Heart right ventricle (tissue), 16 donors: ENCODE measurements at regions not wholly inside any gene's neighbourhood (a gene's known extent, or its start where the extent isn't known, plus 50 kb on each side); places are given as distances from the start of the nearest gene placed in this dataset.
"Not testable (repeated sequence)": the region's sequence is repeated elsewhere in the genome, so short reads cannot be mapped to it uniquely, and the experiment has no call there.

Experiments used
- ATAC-seq, 8 donors: fragments of 200-7000 bp; cut with Tn5 transposase; one replicate each; pipeline ENCODE4 v1.9.1; 2020; ENCODE audit warnings: mild to moderate bottlenecking in 8 of 8, moderate library complexity in 8 of 8, moderate number of reproducible peaks in 1 of 8
- DNase-seq, 2 donors: peaks; one replicate each; pipeline ENCODE4 v3.0.0-alpha.2; 2020
- H3K27ac ChIP-seq, 10 donors: fragments of 200-600 bp; sonication (generic) in 2 of 10; one replicate each; pipeline versions ENCODE4 v1.5.0 to v1.8.0; 2020 to 2022; ENCODE audit warnings: mild to moderate bottlenecking in 3 of 10
- H3K27me3 ChIP-seq, 7 donors: fragments of 200-600 bp; one replicate each; pipeline ENCODE4 v1.8.0; 2021 to 2022; ENCODE audit warnings: mild to moderate bottlenecking in 2 of 7
- H3K36me3 ChIP-seq, 9 donors: fragments of 200-600 bp; sonication (generic) in 1 of 9; one replicate each; pipeline versions ENCODE4 v1.5.0 to v1.8.0; 2020 to 2022; ENCODE audit warnings: mild to moderate bottlenecking in 2 of 9
- H3K4me1 ChIP-seq, 9 donors: fragments of 200-600 bp; sonication (generic) in 1 of 9; one replicate each; pipeline versions ENCODE4 v1.5.0 to v1.8.0; 2020 to 2022; ENCODE audit warnings: mild to moderate bottlenecking in 4 of 9
- H3K4me3 ChIP-seq, 10 donors: fragments of 200-600 bp; sonication (generic) in 2 of 10; one replicate each; pipeline versions ENCODE4 v1.5.0 to v1.8.0; 2020 to 2022; ENCODE audit warnings: mild to moderate bottlenecking in 7 of 10, moderate library complexity in 2 of 10
- H3K9me3 ChIP-seq, 11 donors: fragments of 200-600 bp in 10 of 11; sonication (generic) in 2 of 11; one replicate each; pipeline versions ENCODE4 v1.5.0 to v1.8.0; 2013 to 2022; ENCODE audit warnings: mild to moderate bottlenecking in 2 of 11, control low read depth in 1 of 11, moderate library complexity in 1 of 11
- WGBS, 2 donors: extraction: QIAGEN DNeasy Blood & Tissue Kit; methylation state at CpG; one replicate each; pipeline ENCODE4 v1.1.7; 2013; ENCODE audit warnings: inconsistent platforms in 1 of 2; 5-methylcytosine and 5-hydroxymethylcytosine counted together
- intact Hi-C, 10 donors: fragments of 100-400 bp; cut with DNase I; formaldehyde crosslinking; loops; one replicate each; pipeline versions ENCODE4 v1.11.1 to v1.14.2; 2022
- TF ChIP-seq, protein P1 (sequence below), 9 donors: fragments of 200-600 bp; sonication (generic) in 2 of 9; IDR thresholded peaks; one replicate each; pipeline versions ENCODE4 v1.5.0 to v1.8.0; 2021 to 2022; ENCODE audit warnings: antibody characterized with exemption in 9 of 9, mild to moderate bottlenecking in 5 of 9, moderate library complexity in 1 of 9
- donor health status: Arrhythmogenic right ventricular cardiomyopathy.
- donor health status: ischemic (EF 13 %, LVEDD 7.1; RV severe dilation, severe dysfunction).
- donor health status: healthy with polysubstance abuse.
- donor health status: DM: no; HTN: yes; CAD: no.
- donor health status: DM: no; HTN: no; CAD: no.
- donor health status: ischemic (EF 25% LVEDD 6.9; RV normal size, moderate dysfunction).
- donor health status: ischemic (EF 25% LVEDD 5.7; RV mildly dilated, moderate dysfunction).
- donor health status: healthy.
- donor health status: DM: yes; HTN: yes; CAD: no.
- donor health status: Ischemic cardiomyopathy.
- donor health status: ischemic (EF 35%, LVEDD 5.7; RV mildly dilated, moderate dysfunction).
- donor health status: nonischemic (EF 11% LVEDD 7.7; RV severe dilation, severe dysfunction).
- donor health status: DM: yes; HTN: yes; CAD: no.
- donor health status: PGD.
- donor health status: ischemic (EF 29% LVEDD 5.4; RV normal size, mild dysfunction).
- donor health status: nonischemic (EF 23%, LVEDD 6.1; RV moderate dilation, normal function).

GRCh38 chr12:95380997-95381786, 92.8 kb upstream of the METAP2 start:
- H3K9me3 ChIP-seq, result no peaks in the 10 kb centered on the region
- H3K4me1 ChIP-seq, result peaks cover 3 to 26% (median 13%) of the 10 kb centered on the region in 9 donors
- no peaks in the 10 kb centered on the region for H3K36me3 ChIP-seq
- ATAC-seq (no peak), DNase-seq (no peak)
- TF ChIP-seq, protein P1, sequence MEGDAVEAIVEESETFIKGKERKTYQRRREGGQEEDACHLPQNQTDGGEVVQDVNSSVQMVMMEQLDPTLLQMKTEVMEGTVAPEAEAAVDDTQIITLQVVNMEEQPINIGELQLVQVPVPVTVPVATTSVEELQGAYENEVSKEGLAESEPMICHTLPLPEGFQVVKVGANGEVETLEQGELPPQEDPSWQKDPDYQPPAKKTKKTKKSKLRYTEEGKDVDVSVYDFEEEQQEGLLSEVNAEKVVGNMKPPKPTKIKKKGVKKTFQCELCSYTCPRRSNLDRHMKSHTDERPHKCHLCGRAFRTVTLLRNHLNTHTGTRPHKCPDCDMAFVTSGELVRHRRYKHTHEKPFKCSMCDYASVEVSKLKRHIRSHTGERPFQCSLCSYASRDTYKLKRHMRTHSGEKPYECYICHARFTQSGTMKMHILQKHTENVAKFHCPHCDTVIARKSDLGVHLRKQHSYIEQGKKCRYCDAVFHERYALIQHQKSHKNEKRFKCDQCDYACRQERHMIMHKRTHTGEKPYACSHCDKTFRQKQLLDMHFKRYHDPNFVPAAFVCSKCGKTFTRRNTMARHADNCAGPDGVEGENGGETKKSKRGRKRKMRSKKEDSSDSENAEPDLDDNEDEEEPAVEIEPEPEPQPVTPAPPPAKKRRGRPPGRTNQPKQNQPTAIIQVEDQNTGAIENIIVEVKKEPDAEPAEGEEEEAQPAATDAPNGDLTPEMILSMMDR (IDR thresholded peaks at IDR 0.05), result no peak
- WGBS, 2 donors, result 75 to 76% methylated on average over 5 of the region's 5 CpGs
- intact Hi-C loops, result loop anchor here in 1 of 10 donors (10.0 kb wide), 1 partner anchor 94 kb away; the partner anchor contains the start of gene METAP2
- no peak overlapping the region for H3K27ac ChIP-seq
- no peak overlapping the region for H3K4me3 ChIP-seq
- no peaks in the 10 kb centered on the region for H3K27me3 ChIP-seq

GRCh38 chr12:95383920-95384319, 90.0 kb upstream of the METAP2 start:
- not testable (repeated sequence) for H3K9me3 ChIP-seq, H3K27me3 ChIP-seq, H3K36me3 ChIP-seq
- ATAC-seq, result peak in 2 of 8 donors; percentile 21 to 38
- H3K27ac ChIP-seq, result peak overlapping the region in 4 of 10 donors; percentile 14 to 40 (median 35)
- intact Hi-C loops, result loop anchor here in 1 of 10 donors (10.0 kb wide), 1 partner anchor 91 kb away; the partner anchor contains the start of gene METAP2
- TF ChIP-seq, protein P1 (IDR thresholded peaks at IDR 0.05), result peak in 1 of 9 donors; percentile 17
- 48 to 54% methylated on average over 8 of the region's 8 CpGs for WGBS, 2 donors
- peaks cover 3 to 28% (median 13%) of the 10 kb centered on the region in 9 donors for H3K4me1 ChIP-seq
- H3K4me3 ChIP-seq, result peak overlapping the region in 4 of 10 donors; percentile 11 to 19 (median 14)
- DNase-seq, result peak in 1 of 2 donors; percentile 13

GRCh38 chr12:95384785-95385184, 89.2 kb upstream of the METAP2 start:
- 87 to 90% methylated on average over 5 of the region's 5 CpGs for WGBS, 2 donors
- Histone ChIP-seq H3K27ac (peak overlapping the region; percentile 65 to 86 (median 76)), H3K4me1 (peaks cover 3 to 28% (median 13%) of the 10 kb centered on the region in 9 donors), H3K36me3 (no peaks in the 10 kb centered on the region), H3K27me3 (no peaks in the 10 kb centered on the region), H3K9me3 (no peaks in the 10 kb centered on the region), H3K4me3 (peak overlapping the region in 3 of 10 donors; percentile 44 to 57 (median 46))
- intact Hi-C loops, result loop anchor here in 1 of 10 donors (10.0 kb wide), 1 partner anchor 90 kb away; the partner anchor contains the start of gene METAP2
- DNase-seq (no peak), ATAC-seq (peak in 2 of 8 donors; percentile 6 to 7)
- TF ChIP-seq, protein P1 (IDR thresholded peaks at IDR 0.05), result no peak

DNA sequence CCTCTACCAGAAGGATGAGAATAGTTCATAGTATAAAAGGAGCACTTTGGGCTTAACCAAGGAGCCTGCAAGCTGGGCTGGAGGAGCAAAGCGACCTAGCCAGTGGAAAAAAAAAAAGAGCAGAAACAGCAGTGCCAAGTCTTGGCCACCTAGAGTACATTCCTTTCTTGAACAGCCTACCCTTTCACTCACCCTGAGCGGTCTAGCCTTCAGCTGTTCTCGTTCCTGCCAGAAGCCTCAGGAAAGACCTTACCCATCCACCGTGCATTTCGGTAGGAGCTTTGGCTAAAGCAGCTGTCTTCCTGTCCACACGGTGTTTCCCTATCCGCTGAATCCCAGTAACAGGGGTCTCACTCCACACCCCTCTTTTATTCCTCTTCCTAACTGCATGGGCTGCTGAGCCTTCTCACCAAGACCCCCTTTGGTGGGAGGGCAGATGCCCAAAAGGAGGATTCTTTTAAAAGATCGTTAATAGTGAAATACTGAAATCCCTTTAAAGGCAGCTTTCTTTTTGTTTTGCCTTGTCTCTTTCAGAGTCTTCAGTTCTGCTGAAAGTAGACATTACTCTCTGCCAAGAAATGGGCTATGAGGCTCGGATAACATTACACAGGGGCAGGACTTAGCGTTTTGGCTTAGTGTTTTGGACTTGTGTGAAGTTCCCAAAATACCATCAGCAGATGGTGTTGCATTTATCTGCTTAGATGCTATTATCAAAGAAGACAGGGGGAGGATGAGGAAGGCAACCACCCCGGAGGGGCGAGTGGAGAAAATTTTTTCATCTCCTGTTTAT, 88.5 kb upstream of the METAP2 start:
- H3K4me3 ChIP-seq, result peak overlapping the region in 9 of 10 donors; percentile 24 to 57 (median 44)
- H3K27me3 ChIP-seq, result no peaks in the 10 kb centered on the region
- no peaks in the 10 kb centered on the region for H3K9me3 ChIP-seq
- peak overlapping the region; percentile 65 to 86 (median 76) for H3K27ac ChIP-seq
- WGBS, 2 donors, result 17 to 21% methylated on average over 12 of the region's 12 CpGs
- TF ChIP-seq, protein P1 (IDR thresholded peaks at IDR 0.05), result no peak
- H3K4me1 ChIP-seq, result peaks cover 3 to 28% (median 13%) of the 10 kb centered on the region in 9 donors
- peak; percentile 84 to 96 (median 92) for ATAC-seq
- no peaks in the 10 kb centered on the region for H3K36me3 ChIP-seq
- peak in 1 of 2 donors; percentile 6 for DNase-seq
- intact Hi-C loops, result loop anchor here in 1 of 10 donors (10.0 kb wide), 1 partner anchor 89 kb away; the partner anchor contains the start of gene METAP2
